ENCODE measurements at regions not wholly inside any gene's neighbourhood (a gene's known extent, or its start where the extent isn't known, plus 50 kb on each side); places are given as distances from the start of the nearest gene placed in this dataset.

DNA sequence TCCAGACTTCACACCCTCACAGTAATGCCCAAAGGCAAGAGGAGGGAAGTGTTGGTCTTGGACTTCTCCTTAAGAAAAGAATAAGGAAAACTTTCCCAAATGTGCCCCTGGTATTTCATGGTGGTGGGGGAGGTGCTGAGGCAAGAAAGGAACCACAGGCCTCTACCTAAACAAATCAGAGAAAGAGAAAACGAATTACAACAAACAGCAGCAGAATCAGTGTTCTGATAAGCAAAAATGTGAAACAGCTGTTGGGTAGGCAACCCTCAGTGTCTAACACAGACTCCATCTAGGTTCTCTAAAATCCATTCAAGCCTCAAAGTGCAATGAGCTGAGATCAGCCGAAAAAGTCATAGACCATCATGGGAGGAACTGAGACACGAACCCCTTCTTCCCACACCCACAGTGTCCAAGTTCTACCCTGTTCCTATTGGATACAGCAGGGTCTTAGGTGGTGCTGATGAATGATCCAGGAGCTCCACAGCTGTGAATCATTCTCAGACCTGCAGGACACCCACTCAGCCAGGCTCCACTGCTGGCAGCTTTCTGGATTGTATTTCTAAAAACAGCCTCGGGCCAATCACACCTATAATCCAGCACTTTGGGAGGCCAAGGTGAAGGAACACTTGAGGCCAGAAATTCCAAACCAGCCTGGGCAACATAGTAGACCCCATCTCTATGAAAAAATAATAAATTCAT is 149.1 kb downstream of the PLPP3 start:
- H3K9me3 ChIP-seq, result no peaks in the 10 kb centered on the region
- no peaks in the 10 kb centered on the region for H3K36me3 ChIP-seq (replicated peaks)
- no peak overlapping the region for H3K4me3 ChIP-seq
- H3K27me3 ChIP-seq (ENCODE audit: low read depth), result no peaks in the 10 kb centered on the region
- no peak for DNase-seq (ENCODE audit: low spot score in 2 of 2)
- in situ Hi-C loops (cut with MboI; ENCODE audit: low sequenced_read_pairs), result no loop called here
- peaks cover 4% of the 10 kb centered on the region; the same call in 1 of the 2 replicates for H3K4me1 ChIP-seq

DNA sequence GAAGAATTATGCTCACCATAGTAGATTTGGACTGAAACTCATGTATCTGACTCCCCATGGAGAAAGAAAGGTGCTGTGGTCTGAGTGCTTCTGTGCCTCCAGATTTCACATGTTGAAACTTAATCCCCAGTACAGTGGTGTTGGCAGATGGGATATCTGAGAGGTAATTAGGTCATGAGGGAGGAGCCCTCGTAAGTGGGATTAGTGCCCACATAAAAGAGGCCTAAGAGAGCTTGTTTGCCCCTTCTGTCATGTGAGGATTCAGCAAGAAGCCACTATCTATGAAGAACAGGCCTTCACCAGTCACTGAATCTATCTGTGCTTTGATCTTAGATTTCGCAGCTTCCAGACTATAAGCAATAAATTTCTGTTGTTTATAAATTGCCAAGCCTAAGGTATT is 150.1 kb downstream of the PLPP3 start:
- Histone ChIP-seq H3K27me3 (ENCODE audit: low read depth) (no peaks in the 10 kb centered on the region), H3K9me3 (no peaks in the 10 kb centered on the region), H3K36me3 (replicated peaks) (no peaks in the 10 kb centered on the region), H3K4me1 (peaks cover 4% of the 10 kb centered on the region; the same call in 1 of the 2 replicates), H3K4me3 (no peak overlapping the region)
- peak; percentile 20 to 47 for DNase-seq (ENCODE audit: low spot score in 2 of 2)
- in situ Hi-C loops (cut with MboI; ENCODE audit: low sequenced_read_pairs), result no loop called here

DNA sequence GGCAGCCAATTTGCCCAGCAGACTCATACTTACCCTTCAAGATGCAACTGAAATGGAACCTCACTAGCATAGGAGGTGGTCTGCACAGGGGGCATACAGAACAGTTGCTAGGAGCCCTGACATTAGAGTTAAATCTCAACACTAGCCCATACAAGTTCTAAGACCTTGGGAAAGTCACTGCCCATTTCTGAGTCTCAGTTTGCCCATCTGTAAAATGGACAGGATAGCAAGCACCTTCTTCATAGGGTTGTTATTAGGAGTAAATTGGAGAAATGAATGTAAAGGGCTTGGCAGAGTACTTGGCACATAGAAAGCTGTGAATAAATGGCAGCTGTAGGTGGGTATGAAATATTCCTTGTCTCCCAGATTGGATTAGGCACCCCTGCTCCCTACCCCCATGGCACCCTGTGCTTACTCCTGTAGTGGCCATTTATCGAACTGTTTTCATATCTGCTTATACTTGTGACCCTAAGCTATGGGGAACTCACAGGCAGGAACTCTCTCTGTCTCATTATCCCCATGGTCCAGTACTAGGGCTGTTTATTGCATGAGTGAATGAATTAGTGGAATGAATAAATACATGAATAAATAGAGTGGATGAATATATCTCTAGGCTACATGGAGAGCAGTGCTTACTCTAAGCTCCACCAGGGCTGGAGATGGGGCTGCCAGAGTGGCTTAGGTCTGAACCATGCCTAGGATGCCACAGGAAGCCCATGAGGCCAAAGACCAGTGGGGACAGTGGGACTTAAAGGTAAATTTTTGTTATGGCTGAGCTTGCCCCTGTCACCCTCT is 152.6 kb downstream of the PLPP3 start:
- DNase-seq (ENCODE audit: low spot score in 2 of 2), result no peak
- Histone ChIP-seq H3K36me3 (replicated peaks) (no peaks in the 10 kb centered on the region), H3K4me1 (peaks cover 4% of the 10 kb centered on the region; the same call in 1 of the 2 replicates), H3K4me3 (no peak overlapping the region), H3K9me3 (no peaks in the 10 kb centered on the region), H3K27me3 (ENCODE audit: low read depth) (no peaks in the 10 kb centered on the region)
- in situ Hi-C loops (cut with MboI; ENCODE audit: low sequenced_read_pairs), result no loop called here

DNA sequence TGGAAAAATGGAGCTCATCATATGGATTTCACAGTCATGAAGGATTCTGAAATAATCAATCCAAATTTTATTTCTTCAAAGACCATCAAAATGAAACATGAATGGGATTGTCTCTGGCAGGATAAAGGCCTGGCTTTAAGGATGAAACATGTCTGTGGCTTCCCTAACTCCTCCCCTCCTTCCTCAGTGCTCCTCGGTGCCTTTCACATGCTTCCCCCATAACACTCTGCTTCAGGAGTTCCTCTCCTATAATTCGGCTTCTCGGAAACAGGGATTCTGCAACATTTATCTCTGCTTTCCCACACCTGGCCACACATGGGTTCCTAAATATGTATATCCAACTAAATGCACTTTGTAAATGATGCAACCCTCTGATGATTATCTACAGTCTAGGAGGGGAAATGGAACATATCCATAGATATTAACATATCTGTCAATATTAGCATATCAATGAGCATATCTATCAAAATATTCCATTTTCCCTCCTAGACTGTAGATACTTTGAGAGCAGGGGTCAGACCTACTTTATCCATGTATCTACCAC is 153.8 kb downstream of the PLPP3 start:
- no peaks in the 10 kb centered on the region for H3K36me3 ChIP-seq (replicated peaks)
- no peak for DNase-seq (ENCODE audit: low spot score in 2 of 2)
- peaks cover 4% of the 10 kb centered on the region; the same call in 1 of the 2 replicates for H3K4me1 ChIP-seq
- no peaks in the 10 kb centered on the region for H3K9me3 ChIP-seq
- in situ Hi-C loops (cut with MboI; ENCODE audit: low sequenced_read_pairs), result no loop called here
- no peak overlapping the region for H3K4me3 ChIP-seq
- no peaks in the 10 kb centered on the region for H3K27me3 ChIP-seq (ENCODE audit: low read depth)

DNA sequence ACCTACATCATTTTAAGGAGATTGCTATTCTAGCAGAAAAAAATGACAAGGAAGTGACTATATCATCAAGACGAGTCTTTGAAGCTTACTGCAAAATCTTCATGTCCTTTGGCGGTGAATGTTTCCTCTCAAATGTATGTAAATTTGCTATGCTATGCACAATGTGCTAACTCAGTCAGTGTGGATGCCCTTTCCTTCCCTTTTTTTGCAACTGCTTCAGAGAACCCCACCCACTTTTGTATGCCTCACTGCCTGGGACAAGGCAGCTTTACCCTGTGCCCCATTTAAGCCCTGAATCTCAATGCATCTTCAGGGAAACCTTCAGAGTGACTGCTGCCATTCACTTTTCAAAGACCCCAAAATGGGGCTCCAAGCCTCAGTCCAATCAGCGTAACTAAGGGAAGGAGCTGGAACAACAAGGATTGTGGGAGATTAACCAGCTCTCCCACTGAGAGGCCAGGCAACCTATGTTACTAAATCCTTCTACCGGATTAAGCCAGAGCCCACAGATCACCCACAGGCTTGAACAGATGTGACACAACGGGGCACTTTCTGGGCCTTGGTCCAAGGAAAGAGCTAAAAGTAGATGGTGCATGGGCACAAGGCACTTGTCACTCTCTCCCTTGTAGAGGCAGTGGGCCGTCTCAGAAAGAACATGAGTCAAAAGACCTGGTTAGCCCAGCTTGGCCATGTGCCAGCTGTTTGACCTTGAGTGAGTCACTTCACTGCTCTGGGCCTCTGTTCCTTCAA is 154.4 kb downstream of the PLPP3 start:
- DNase-seq (ENCODE audit: low spot score in 2 of 2), result peak in 1 of 2 experiments; percentile 17
- no peak overlapping the region for H3K4me3 ChIP-seq
- H3K9me3 ChIP-seq, result no peaks in the 10 kb centered on the region

DNA sequence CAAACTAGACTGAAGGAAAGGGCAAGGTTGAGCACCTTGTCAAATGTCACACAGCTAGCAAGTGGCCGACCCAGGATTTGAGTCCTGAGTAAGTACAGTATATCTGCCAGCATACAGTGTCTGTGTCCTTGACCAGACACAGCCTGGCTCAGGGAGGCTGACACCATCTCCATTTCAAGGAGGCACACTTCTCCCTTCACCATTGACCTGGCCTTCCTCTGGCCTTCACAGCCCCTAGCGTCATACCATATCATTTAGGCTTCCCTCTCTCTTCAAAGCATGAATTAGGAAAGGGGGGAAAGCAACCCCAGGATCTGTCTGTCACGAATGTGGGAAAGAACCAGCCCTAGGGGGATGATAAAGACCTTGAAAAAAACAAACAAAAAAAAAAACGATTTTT is 155.6 kb downstream of the PLPP3 start:
- H3K27me3 ChIP-seq (ENCODE audit: low read depth), result no peaks in the 10 kb centered on the region
- no peak for DNase-seq (ENCODE audit: low spot score in 2 of 2)
- no peaks in the 10 kb centered on the region for H3K4me1 ChIP-seq
- in situ Hi-C loops (cut with MboI; ENCODE audit: low sequenced_read_pairs), result no loop called here
- no peaks in the 10 kb centered on the region for H3K9me3 ChIP-seq
- H3K36me3 ChIP-seq (replicated peaks), result no peaks in the 10 kb centered on the region
- H3K4me3 ChIP-seq, result no peak overlapping the region

More for the DNA sequence above, 154.4 kb downstream of the PLPP3 start:
- in situ Hi-C loops (cut with MboI; ENCODE audit: low sequenced_read_pairs), result no loop called here
- H3K27me3 ChIP-seq (ENCODE audit: low read depth), result no peaks in the 10 kb centered on the region
- H3K36me3 ChIP-seq (replicated peaks), result no peaks in the 10 kb centered on the region
- peaks cover 4% of the 10 kb centered on the region; the same call in 1 of the 2 replicates for H3K4me1 ChIP-seq

DNA sequence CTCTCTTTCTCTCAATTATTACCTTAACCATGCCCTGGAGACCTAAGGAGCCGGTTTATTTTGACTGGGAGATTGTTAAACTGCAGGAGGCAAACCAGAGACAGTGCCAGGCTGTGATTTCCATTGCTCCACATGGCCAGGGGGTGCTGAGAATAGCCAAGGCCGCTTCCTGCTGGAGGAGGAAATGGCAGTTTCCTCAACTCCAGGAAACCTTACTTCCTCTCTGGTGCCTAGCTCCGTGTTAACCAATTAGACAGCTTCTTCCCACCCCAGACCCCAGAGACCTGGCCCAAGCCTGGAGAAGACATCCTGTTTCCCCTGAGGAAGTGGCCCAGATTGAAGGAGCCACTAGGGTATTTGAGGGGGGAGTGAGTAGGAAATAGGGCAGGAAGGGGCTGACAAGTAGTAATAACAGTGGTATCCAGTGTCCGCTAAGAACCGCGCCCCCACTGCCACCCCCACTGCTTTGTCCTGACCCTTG is 161.2 kb downstream of the PLPP3 start:
- H3K4me1 ChIP-seq, result no peaks in the 10 kb centered on the region
- no peaks in the 10 kb centered on the region for H3K36me3 ChIP-seq (replicated peaks)
- in situ Hi-C loops (cut with MboI; ENCODE audit: low sequenced_read_pairs), result no loop called here
- H3K4me3 ChIP-seq, result no peak overlapping the region
- DNase-seq (ENCODE audit: low spot score in 2 of 2), result no peak
- H3K27me3 ChIP-seq (ENCODE audit: low read depth), result no peaks in the 10 kb centered on the region
- H3K9me3 ChIP-seq, result no peaks in the 10 kb centered on the region

DNA sequence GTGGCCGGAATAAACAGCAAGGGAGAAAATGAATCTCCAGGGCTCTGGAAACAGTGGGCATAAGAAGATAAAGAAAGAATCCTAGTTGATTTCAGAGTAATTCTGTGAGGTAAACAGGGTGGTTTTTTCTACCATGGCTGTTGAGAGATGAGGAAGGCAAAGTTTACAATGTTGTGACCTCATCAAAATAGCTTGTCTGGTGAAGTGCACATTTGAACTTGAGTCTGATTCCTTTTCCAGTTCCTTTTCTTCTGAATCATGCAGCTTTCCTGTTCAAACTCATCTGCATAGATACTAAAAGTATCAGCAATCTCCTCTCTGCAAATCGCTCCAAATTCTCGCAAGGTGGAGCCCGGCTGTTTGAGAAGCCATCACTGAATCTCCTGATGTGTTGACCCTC is 161.7 kb downstream of the PLPP3 start:
- no peaks in the 10 kb centered on the region for H3K36me3 ChIP-seq (replicated peaks)
- DNase-seq (ENCODE audit: low spot score in 2 of 2), result no peak
- no peaks in the 10 kb centered on the region for H3K9me3 ChIP-seq
- peaks cover under 1% of the 10 kb centered on the region for H3K4me1 ChIP-seq
- no peaks in the 10 kb centered on the region for H3K27me3 ChIP-seq (ENCODE audit: low read depth)
- in situ Hi-C loops (cut with MboI; ENCODE audit: low sequenced_read_pairs), result no loop called here
- no peak overlapping the region for H3K4me3 ChIP-seq

DNA sequence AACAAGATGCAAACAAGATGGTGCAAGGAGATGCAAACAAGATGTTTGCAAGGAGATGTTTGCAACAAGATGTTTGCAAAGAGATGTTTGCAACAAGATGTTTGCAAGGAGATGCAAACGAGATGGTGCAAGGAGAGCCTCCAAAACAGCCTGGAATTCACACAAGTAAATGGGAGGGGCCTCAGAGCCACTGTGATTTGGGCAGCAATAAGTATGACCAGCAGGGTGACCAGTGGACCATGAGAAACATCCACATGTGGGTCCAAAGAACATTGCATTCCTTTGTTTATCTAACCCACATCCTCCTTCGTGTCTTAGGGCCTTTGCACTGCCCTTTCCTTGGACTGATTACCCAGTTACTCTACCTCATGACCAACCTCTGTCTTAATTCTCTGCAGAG is 162.9 kb downstream of the PLPP3 start:
- H3K4me1 ChIP-seq, result peaks cover 8% of the 10 kb centered on the region
- in situ Hi-C loops (cut with MboI; ENCODE audit: low sequenced_read_pairs), result no loop called here
- DNase-seq (ENCODE audit: low spot score in 2 of 2), result no peak

DNA sequence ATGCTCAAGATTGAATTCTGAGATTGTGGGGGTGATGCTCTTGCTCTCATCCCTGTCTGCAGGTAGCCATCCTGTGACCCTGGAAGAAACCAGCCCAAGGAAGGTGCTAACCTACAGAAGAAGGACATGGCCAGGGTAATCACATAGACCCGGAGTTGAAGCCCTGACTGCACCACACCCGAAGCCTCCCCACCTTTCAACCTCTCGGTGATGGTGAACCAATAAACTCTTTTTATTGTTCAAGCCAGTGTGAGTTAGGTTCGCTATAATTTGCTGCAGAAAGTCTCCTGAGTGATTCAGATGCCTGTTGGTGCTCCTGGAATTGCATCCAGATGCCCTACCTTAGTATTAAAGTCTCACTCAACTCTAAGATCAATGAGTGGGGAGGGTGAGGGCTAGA is 163.6 kb downstream of the PLPP3 start:
- no peaks in the 10 kb centered on the region for H3K9me3 ChIP-seq
- H3K4me1 ChIP-seq, result peaks cover 8% of the 10 kb centered on the region
- H3K36me3 ChIP-seq (replicated peaks), result no peaks in the 10 kb centered on the region
- DNase-seq (ENCODE audit: low spot score in 2 of 2), result no peak
- in situ Hi-C loops (cut with MboI; ENCODE audit: low sequenced_read_pairs), result no loop called here
- H3K27me3 ChIP-seq (ENCODE audit: low read depth), result no peaks in the 10 kb centered on the region
- H3K4me3 ChIP-seq, result no peak overlapping the region

More for the DNA sequence above, 162.9 kb downstream of the PLPP3 start:
- no peaks in the 10 kb centered on the region for H3K36me3 ChIP-seq (replicated peaks)
- H3K4me3 ChIP-seq, result no peak overlapping the region
- H3K9me3 ChIP-seq, result no peaks in the 10 kb centered on the region
- no peaks in the 10 kb centered on the region for H3K27me3 ChIP-seq (ENCODE audit: low read depth)

DNA sequence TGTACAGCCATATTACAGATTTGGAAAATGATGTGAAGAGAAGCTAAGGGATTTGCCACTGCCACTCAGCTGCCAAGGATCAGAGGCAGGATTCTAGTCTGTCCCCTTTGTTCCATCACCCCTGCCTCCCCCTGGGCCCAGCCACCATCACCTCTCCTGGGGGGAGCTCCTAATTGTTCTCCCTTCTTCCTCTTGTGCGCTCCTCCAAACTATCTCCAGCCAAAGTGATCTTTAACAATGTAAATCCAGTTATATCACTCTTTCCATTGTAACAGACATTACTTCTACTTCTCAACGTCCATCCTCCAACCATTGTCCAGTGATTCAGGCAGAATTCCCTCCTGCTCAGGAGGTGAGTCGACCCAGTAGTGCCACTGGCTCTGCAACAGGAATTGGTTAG is 164.1 kb downstream of the PLPP3 start:
- in situ Hi-C loops (cut with MboI; ENCODE audit: low sequenced_read_pairs), result no loop called here
- Histone ChIP-seq H3K9me3 (no peaks in the 10 kb centered on the region), H3K36me3 (replicated peaks) (no peaks in the 10 kb centered on the region), H3K4me1 (peaks cover 8% of the 10 kb centered on the region), H3K27me3 (ENCODE audit: low read depth) (no peaks in the 10 kb centered on the region), H3K4me3 (no peak overlapping the region)
- no peak for DNase-seq (ENCODE audit: low spot score in 2 of 2)

DNA sequence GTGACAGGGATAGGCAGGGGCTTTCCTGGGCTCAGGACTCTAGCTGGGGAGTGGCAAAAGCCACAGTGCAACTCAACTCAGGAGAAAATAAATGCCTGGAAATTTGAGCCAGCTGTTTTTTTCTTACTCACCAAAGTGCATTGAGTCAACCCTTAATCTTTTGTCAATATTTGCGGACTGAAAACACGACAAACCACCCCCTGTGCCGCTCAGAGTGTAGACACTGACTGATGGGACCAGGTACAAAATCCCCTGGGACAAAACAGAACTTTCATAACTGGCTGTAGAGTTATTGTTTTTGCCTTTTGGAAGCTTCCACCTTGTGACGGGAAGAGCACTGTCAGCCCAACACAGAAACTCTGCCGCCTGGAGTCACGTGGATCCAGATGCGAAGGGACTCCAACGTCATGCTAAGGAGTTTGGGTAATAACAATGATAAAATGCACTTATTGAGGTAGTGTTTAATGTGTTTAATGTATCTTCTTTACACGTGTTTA is 164.6 kb downstream of the PLPP3 start:
- H3K9me3 ChIP-seq, result no peaks in the 10 kb centered on the region
- H3K27me3 ChIP-seq (ENCODE audit: low read depth), result no peaks in the 10 kb centered on the region
- H3K4me3 ChIP-seq, result no peak overlapping the region
- H3K4me1 ChIP-seq, result peaks cover 8% of the 10 kb centered on the region
- H3K36me3 ChIP-seq (replicated peaks), result no peaks in the 10 kb centered on the region
- DNase-seq (ENCODE audit: low spot score in 2 of 2), result no peak
- in situ Hi-C loops (cut with MboI; ENCODE audit: low sequenced_read_pairs), result no loop called here

DNA sequence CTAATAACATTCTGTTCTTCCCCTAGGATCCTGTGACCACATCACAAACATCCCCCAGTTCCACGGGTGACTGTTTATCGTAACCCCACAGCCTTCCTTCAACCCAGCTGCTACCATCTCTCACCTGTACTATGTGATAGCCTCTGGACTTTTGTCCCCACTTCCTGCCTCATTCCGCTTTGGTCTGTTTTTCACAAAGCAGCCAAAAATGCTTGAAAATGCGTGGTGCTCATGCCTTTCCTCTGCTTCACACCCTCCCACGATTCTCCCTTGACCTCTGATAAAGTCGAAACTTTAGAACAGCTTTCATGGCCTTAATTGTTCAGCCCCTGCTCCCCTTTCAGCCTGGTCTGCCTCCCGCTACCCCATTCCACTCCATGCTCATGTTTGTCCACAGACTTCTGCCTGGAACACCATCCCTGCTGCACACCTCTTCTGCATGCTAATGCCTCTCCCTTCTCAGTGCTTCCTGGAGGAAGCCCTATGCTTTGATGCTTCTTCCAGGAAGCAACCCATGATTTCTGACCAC is 165.6 kb downstream of the PLPP3 start:
- no peaks in the 10 kb centered on the region for H3K36me3 ChIP-seq (replicated peaks)
- H3K27me3 ChIP-seq (ENCODE audit: low read depth), result no peaks in the 10 kb centered on the region
- no peak for DNase-seq (ENCODE audit: low spot score in 2 of 2)
- in situ Hi-C loops (cut with MboI; ENCODE audit: low sequenced_read_pairs), result no loop called here
- no peak overlapping the region for H3K4me3 ChIP-seq
- H3K9me3 ChIP-seq, result no peaks in the 10 kb centered on the region
- H3K4me1 ChIP-seq, result peaks cover 8% of the 10 kb centered on the region

Data from HAP-1 (cell line).